ENCODE measurements at regions not wholly inside any gene's neighbourhood (a gene's known extent, or its start where the extent isn't known, plus 50 kb on each side); places are given as distances from the start of the nearest gene placed in this dataset.

- Histone ChIP-seq H3K27ac (peak overlapping the region in 2 of 4 donors; percentile 57 to 70), H3K27me3 (no peaks in the 10 kb centered on the region), H3K36me3 (no peaks in the 10 kb centered on the region), H3K9me3 (no peaks in the 10 kb centered on the region), H3K4me1 (peaks cover 0 to 22% (median 18%) of the 10 kb centered on the region in 4 donors), H3K4me3 (no peak overlapping the region)
- DNase-seq, result no peak
- intact Hi-C loops (cut with DNase I), result loop anchor here (5.0 kb wide), 1 partner anchor 370 kb away; no protein-coding TSS in a partner anchor
- TF ChIP-seq EP300 (IDR thresholded peaks at IDR 0.05) (no peak), POLR2A (IDR thresholded peaks at IDR 0.05) (no peak), CTCF (IDR thresholded peaks at IDR 0.05) (no peak), POLR2AphosphoS5 (IDR thresholded peaks at IDR 0.05) (no peak)
Observed at GRCh38 chr4:79831701-79832514, 241.1 kb downstream of the ANTXR2 start.

GRCh38 chr4:79831119-79831528 is 241.9 kb downstream of the ANTXR2 start:
- Histone ChIP-seq H3K4me1 (peaks cover 0 to 22% (median 18%) of the 10 kb centered on the region in 4 donors), H3K27me3 (no peaks in the 10 kb centered on the region), H3K36me3 (no peaks in the 10 kb centered on the region), H3K4me3 (no peak overlapping the region), H3K9me3 (no peaks in the 10 kb centered on the region), H3K27ac (peak overlapping the region in 3 of 4 donors; percentile 37 to 70 (median 57))
- WGBS, 2 donors, result 56 to 61% methylated on average over 3 of the region's 3 CpGs
- intact Hi-C loops (cut with DNase I), result loop anchor here (5.0 kb wide), 1 partner anchor 371 kb away; no protein-coding TSS in a partner anchor
- DNase-seq, result no peak
- TF ChIP-seq POLR2AphosphoS5 (IDR thresholded peaks at IDR 0.05) (no peak), POLR2A (IDR thresholded peaks at IDR 0.05) (no peak), EP300 (IDR thresholded peaks at IDR 0.05) (no peak), CTCF (IDR thresholded peaks at IDR 0.05) (no peak)

- no peak for DNase-seq
- Histone ChIP-seq H3K9me3 (no peaks in the 10 kb centered on the region), H3K36me3 (no peaks in the 10 kb centered on the region), H3K4me1 (peaks cover 0 to 38% (median 34%) of the 10 kb centered on the region in 4 donors), H3K27me3 (no peaks in the 10 kb centered on the region), H3K4me3 (no peak overlapping the region), H3K27ac (peak overlapping the region in 1 of 4 donors; percentile 35)
- TF ChIP-seq EP300 (IDR thresholded peaks at IDR 0.05), result no peak
- no peak for TF ChIP-seq POLR2A (IDR thresholded peaks at IDR 0.05)
- TF ChIP-seq CTCF (IDR thresholded peaks at IDR 0.05), result no peak
- no peak for TF ChIP-seq POLR2AphosphoS5 (IDR thresholded peaks at IDR 0.05)
- intact Hi-C loops (cut with DNase I), result loop anchor here (10.0 kb wide), 2 partner anchors 202 to 782 kb away; no protein-coding TSS in a partner anchor
- 66 to 68% methylated on average over 5 of the region's 5 CpGs for WGBS, 2 donors
Observed at GRCh38 chr4:79827283-79827682, 245.7 kb downstream of the ANTXR2 start.

- peak; percentile 89 for DNase-seq
- intact Hi-C loops (cut with DNase I), result loop anchor here (5.0 to 10.0 kb wide), 3 partner anchors 198 to 778 kb away; partner anchors contain the start of gene ANTXR2
- H3K27ac ChIP-seq, result peak overlapping the region; percentile 71 to 83 (median 80)
- WGBS, 2 donors, result 65 to 67% methylated on average over 2 of the region's 2 CpGs
- peaks cover 0 to 24% (median 19%) of the 10 kb centered on the region in 4 donors for H3K4me1 ChIP-seq
- no peaks in the 10 kb centered on the region for H3K9me3 ChIP-seq
- H3K36me3 ChIP-seq, result no peaks in the 10 kb centered on the region
- no peaks in the 10 kb centered on the region for H3K27me3 ChIP-seq
- H3K4me3 ChIP-seq, result no peak overlapping the region
- TF ChIP-seq EP300 (IDR thresholded peaks at IDR 0.05), result peak; percentile 46 to 90 (median 59)
- peak; percentile 70 to 90 (median 89) for TF ChIP-seq POLR2AphosphoS5 (IDR thresholded peaks at IDR 0.05)
- no peak for TF ChIP-seq POLR2A (IDR thresholded peaks at IDR 0.05)
- no peak for TF ChIP-seq CTCF (IDR thresholded peaks at IDR 0.05)
Observed at GRCh38 chr4:79823148-79823763, 249.8 kb downstream of the ANTXR2 start.

Measured in sigmoid colon (tissue), 6 donors.